ENCODE measurements at regions not wholly inside any gene's neighbourhood (a gene's known extent, or its start where the extent isn't known, plus 50 kb on each side); places are given as distances from the start of the nearest gene placed in this dataset.

GRCh38 chr2:204012072-204012653 is 75.6 kb downstream of the ICOS start:
- DNase-seq: no peak

DNA sequence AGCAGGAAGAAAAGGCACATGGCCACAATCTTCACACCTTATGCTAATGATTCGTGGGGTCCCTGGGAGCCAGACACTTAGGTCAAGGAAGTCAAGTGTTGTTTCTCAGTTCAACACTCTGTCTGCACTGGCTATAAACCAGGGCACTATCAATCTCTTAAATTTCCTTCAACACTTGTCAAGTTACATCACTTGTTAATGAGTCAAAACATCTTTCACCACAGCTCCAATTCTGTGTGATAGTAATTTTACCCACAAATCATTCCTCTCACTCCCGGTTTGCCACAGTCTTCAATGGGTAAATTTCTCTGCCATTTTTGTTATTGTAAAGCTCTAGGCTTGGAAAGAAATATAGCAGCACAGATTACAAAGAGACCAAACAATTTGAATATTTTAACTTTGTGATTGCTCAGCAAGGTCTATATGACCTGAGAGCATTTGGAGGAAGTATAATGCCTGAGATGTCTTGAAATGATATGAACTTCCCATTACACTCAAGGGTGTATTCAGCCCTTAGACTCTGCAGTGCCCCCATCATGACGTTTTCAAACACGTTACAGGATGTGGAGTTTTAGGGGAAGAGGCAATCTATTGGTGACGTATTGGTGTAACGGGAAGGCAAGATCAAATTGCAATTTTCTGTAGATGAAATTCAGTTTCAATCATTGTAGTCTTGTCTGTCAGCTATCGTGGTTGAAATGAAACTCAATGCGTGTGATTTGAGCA is 78.7 kb downstream of the ICOS start:
- no peak for DNase-seq

- no peak for DNase-seq
Measured at GRCh38 chr2:204018717-204019116, 82.2 kb downstream of the ICOS start.

GRCh38 chr2:204019572-204020501 is 83.3 kb downstream of the ICOS start:
- no peak for DNase-seq

DNA sequence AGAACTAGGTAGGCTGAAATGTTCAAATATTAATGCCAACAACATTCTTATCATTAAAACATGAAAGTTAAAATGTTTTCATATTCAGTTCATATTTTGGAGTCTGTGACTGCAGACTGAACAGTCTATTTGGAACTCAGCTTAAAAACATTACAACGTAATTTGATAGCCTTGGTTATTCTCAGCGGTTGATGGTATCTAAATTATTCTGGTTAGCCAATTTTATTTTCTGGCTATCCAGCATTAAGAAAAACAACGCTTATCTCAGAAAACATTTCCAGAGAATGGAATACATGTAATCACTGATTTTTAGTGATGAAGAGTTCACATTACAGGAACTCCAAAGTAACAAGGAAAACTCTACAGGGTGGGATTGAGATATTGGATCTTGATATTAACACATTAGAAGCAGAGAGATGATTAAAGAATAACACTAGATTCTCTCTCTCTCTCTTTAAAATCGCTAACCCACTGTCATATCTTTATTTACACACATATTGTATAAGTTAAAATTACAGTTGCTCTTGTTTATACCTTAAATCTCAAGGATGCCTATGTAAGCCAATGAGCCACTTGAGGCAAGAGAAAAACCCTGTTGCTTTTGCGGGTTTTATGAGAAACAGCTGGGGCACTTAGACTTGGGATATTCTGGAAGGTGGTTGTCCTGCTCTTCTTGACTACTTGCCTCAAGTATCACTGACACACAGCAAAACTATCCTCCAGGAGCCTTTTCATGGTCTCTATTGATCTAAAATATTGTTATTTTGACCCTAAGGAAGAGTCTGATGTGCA is 84.9 kb downstream of the ICOS start:
- no peak for DNase-seq

- DNase-seq: no peak
Measured at GRCh38 chr2:204022550-204022949, 86.0 kb downstream of the ICOS start.

DNA sequence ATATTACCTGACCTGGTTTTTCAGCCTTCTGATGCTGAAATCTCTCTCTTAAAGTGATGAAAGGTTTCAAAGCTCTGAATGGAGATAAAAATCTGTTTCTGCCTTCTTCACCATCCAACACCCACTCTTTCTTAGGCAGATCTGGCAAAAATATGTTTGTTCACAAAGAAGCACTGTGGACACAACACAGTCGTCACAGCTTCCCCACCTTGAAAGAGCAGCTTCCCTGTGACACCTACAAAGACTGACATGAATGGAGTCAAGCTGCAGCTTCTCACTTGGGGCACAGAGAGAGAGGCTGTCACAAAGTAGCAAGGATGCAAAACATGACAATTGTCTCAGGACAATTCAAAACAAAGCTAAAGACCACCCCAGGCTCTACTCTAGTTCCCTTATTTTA is 86.5 kb downstream of the ICOS start:
- no peak for DNase-seq

GRCh38 chr2:204024503-204024902 is 87.9 kb downstream of the ICOS start:
- DNase-seq: no peak

DNA sequence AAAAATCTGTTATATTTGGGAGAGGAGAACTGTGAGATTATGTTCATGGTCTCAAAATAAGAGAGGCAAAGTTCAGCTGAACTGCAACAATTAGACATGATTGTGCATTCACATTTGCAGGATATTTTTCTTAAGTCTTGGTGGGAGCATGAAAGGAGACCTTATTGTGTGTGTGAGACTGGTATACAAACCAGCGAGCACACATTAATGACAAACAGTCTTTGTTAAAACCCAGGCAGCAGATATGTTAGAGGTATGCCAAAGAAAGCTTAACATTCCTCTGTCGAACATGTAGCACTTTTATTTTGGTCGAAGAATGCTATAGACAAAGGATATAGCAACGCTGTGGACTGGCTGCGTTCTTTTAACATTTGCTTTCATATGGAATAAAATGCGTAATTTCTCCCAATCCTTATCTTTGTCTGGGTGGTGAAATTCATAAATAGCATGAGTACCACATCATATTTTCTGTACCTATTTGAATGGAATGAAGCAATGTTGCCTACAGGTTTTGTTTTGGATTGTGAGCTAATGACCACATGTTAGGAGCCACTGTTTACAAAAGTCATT is 88.4 kb downstream of the ICOS start:
- DNase-seq: no peak

DNA sequence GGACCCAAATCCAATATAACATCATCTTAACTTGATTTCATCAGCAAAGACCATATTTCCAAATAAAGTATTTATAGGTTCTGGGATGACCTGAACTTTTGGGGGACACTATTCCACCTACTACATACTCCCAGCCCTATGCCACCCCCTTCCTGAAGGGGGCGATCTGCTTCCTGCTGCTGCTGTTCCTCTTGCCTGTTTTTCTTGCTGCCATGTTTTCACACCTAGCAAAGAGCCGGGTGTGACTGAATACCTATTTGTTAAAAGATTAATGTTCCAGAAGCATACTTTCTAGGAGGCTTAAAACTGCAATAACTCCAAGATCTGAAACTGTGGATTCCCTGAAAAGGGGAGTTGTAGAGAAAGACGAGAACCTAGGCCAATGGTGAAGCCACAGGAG is 89.7 kb downstream of the ICOS start:
- no peak for DNase-seq

GRCh38 chr2:204027091-204027490 is 90.5 kb downstream of the ICOS start:
- DNase-seq: no peak

DNA sequence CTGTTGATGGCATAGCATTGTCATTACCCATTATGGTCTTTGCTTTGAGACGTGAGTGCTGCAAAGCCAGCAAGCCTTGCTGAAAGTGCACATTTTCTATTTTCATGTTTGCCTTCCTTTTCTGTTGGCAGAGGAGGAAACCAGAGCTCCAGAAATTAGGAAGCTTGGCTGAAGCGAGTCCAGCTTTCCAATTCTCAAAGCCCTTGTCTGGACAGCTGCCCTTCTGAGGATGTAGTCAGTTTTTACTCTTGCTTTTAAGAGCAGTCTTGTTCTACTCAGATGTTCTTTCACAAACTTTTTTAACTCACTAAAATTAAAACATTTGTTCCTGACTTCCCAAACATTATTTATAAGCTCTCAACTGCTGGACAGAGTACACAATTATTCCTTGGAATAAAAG is 93.8 kb downstream of the ICOS start:
- no peak for DNase-seq

- DNase-seq: no peak
Measured at GRCh38 chr2:204031056-204031455, 94.5 kb downstream of the ICOS start.

GRCh38 chr2:204032301-204032700 is 95.7 kb downstream of the ICOS start:
- no peak for DNase-seq

DNA sequence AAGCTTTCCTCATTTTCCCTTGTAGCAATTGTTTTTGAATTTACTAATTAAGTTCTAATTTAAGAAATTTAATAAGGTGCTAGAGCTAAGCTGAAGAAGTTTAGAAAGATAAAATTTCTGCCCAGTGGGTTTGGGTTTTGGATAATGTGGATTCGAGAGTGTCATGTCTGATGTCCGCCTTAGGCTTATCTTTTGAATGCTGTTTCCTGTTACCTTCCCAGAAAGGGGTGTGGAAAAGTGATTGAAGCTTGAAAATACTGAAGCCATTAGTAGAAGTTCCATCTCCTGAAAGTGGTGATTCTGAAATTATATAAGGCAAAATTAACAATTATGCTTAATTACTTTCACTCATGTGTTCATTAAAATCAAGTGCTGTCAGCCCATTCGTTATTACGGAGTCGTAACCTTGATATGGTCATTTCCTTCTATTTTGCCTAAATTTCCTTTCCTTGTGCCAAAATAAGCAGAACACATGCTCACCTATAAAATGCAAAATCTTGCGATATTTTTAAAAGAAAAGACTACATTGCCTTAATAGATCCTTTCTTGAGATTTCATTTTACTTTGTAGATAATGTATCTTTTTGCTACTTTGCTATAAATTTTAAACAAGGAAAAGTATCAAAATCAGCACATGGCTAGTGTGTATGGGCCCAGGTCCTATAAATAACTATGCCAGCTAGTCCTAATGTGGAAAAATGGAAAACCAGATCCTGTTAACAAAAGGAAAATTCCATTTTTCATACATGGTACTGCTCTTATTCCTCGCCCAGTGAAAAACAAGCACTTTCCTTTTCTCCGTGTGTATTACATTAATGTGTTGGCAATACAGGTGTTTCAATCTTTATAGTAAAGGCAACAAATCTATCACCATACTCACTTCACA is 97.3 kb downstream of the ICOS start:
- DNase-seq: no peak

GRCh38 chr2:204036706-204037105 is 100.1 kb downstream of the ICOS start:
- DNase-seq: no peak

DNA sequence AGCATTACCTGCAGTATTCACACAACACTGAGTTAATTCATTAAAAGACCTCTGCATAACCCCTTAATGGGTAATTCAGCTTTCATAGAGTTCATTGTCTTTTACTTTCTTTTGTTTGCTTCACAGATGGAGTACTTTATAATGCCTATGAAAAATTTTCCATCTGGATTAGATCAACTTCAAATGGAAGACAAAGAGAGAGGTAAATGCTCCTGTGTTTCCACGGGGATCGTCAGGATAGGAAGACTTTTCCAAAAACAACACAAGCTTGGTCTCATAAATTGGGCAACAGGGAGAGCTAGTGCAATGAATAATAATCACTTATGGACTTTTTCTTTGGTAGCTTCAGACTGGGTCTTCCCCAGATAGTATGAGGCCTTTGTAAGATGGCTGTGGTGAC is 100.7 kb downstream of the ICOS start:
- DNase-seq: no peak

DNA sequence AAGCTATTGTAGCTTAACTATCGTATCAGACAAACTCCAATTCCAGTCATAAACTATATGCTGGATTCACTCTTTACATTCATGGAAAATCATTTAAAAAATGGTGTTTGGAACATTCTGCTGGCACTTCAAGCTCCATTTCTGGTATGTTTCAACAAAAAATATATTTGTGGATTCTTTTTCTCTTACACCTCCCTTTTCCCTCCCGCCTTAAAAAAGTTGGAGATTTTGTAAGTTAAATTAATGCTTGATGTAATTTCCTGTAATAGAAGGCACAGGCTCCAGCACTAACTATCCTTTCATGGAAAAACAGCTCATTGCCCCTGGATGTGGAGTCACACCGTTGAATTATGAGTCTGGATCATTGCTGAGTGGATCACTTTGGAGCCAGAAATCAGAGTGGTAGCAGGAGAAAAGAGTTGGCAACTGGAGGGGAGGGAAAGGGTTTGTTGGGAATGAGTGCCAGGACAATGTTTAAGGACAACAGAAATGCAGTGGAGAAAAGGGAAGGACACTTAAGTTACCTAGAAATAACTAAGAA is 102.8 kb downstream of the ICOS start:
- DNase-seq: no peak

- no peak for DNase-seq
Measured at GRCh38 chr2:204040016-204040415, 103.5 kb downstream of the ICOS start.

GRCh38 chr2:204042401-204042800 is 105.8 kb downstream of the ICOS start:
- DNase-seq: no peak

DNA sequence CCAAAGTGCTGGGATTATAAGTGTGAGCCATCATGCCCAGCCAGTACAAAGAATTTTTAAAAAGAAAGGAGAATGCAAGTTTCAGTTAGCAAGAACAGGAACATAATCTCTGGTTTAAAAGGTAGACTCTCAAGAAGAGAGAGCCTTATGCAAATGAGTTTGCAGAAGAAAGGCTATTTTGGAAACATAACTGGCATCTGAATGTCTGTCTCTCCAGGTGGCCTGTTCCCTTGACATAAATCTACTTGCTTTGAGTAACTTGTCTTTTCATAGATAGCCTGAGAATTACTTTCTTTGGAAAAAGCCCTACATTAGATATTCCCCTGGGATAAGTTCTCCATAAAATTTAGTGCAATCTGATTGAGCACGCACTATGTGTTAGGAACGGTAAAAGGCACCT is 109.6 kb downstream of the ICOS start:
- no peak for DNase-seq

All from NK-92 treated with Interleukin-12 subunit alpha and Interleukin-12 subunit beta, amount 100 ng/mL, for 24 hours (cell line).